Epithelial cell of esophagus (primary cell): ENCODE measurements at regions not wholly inside any gene's neighbourhood (a gene's known extent, or its start where the extent isn't known, plus 50 kb on each side); places are given as distances from the start of the nearest gene placed in this dataset.
A peak's percentile ranks its signal among the peaks of the same experiment; 100 is the strongest.

Experiments
- DNase-seq: peaks from one replicate; pipeline ENCODE4 v3.0.0; 2010; ENCODE audit warnings: low read depth
- H3K4me3 ChIP-seq: 2 replicates; pipeline ENCODE4 v1.5.1; 2011; ENCODE audit warnings: mild to moderate bottlenecking, low read length, control low read depth
- TF ChIP-seq, protein P1 (sequence below): IDR thresholded peaks from 2 replicates; pipeline ENCODE4 v1.5.1; 2011; ENCODE audit warnings: low read depth, mild to moderate bottlenecking, low read length, control low read depth, inconsistent platforms; ENCODE audit not compliant: insufficient read depth; ENCODE audit errors: missing control alignments

DNA sequence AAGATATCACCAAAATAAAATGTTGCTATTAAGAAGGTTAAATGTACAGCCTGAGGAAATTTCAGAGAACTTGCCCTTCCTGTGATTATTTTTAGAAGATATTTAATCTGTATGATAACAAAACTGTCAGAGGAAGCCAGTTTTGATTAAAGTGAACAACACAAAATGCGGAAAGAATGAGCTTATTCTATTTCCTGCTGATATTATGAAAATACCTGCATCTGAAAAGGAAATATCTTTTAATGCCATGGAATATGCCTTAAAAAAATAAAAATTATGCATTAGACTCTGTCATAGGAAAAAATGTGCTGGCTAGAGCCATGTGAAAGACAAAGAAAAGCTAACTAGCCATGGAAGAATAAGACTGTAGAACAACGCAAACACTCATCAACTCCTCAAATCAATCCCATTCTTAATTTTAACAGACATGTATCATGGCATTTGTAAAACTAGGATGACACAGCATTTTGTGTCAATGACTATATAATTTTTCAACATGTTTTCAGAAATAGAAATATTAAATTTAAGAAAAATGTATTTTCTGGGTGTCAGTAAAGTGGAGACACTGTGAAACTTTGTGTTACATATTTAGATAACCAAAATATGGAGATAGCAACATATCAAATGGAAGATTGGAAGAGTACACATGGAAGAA lies 1768.2 kb downstream of the SUCLG1 start:
- no peak for DNase-seq
- H3K4me3 ChIP-seq, result no peak overlapping the region
- TF ChIP-seq, protein P1, sequence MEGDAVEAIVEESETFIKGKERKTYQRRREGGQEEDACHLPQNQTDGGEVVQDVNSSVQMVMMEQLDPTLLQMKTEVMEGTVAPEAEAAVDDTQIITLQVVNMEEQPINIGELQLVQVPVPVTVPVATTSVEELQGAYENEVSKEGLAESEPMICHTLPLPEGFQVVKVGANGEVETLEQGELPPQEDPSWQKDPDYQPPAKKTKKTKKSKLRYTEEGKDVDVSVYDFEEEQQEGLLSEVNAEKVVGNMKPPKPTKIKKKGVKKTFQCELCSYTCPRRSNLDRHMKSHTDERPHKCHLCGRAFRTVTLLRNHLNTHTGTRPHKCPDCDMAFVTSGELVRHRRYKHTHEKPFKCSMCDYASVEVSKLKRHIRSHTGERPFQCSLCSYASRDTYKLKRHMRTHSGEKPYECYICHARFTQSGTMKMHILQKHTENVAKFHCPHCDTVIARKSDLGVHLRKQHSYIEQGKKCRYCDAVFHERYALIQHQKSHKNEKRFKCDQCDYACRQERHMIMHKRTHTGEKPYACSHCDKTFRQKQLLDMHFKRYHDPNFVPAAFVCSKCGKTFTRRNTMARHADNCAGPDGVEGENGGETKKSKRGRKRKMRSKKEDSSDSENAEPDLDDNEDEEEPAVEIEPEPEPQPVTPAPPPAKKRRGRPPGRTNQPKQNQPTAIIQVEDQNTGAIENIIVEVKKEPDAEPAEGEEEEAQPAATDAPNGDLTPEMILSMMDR, result no peak

DNA sequence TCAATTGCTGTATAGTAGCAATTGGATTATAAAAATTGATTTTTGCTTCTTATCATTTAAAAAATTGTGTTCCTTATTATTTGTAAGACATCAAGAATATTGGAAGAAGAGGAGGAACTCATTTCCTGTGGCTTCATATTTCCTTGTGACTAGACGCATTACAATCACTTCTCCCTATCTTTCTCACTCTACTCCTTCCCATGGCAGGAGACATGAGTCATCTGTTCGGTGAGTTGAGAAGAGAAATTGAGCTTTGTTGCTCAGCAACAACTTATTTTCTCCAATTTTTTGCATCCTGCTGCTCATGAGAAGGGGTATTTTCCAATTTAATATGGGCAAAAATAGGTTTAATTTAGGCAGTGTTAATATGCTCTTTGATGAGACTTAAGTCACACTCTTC lies 1783.9 kb downstream of the SUCLG1 start:
- peak; percentile 45 for DNase-seq
- H3K4me3 ChIP-seq, result no peak overlapping the region
- TF ChIP-seq, protein P1, result no peak

DNA sequence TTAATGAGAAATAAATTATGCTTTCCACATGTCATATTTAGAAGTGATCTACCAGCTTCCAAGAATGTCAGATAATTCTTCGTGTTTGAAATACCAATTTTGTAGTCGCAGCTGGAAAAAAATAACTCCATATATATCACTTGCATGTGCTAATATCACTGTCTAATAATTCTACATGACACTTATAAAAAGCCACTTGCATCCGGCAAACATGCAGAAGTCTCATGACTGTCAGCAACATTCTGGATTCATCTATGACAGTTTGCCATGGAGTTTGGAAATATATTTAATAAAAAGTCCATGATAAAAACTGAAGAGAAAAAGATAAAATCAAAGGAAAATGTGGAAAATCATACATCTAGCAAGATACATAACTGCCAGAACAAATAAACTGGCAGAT lies 1784.4 kb downstream of the SUCLG1 start:
- H3K4me3 ChIP-seq, result no peak overlapping the region
- TF ChIP-seq, protein P1, result no peak
- DNase-seq, result no peak

GRCh38 chr2:82667491-82667890 lies 1791.6 kb downstream of the SUCLG1 start:
- DNase-seq, result no peak
- H3K4me3 ChIP-seq, result no peak overlapping the region
- TF ChIP-seq, protein P1, result no peak

DNA sequence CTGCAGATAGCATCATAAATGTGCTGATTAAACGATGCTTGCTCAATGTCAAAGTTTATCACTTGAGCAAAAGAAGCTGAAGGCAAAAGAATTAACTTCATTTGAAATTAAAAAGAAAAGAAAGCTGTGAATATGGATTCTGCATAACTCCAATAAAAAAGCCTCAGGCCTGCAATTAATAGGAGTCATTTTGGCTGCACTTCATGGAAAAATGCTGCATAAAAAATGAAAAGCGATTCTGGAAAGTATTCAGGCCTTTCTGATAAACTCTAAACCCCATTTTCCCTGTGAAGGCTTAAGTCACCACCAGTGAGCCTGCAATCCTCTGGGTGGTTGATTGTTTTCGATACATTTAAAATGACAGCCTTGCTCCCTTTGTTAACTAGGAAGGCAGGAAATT lies 1793.4 kb downstream of the SUCLG1 start:
- TF ChIP-seq, protein P1, result no peak
- no peak overlapping the region for H3K4me3 ChIP-seq
- DNase-seq, result no peak

GRCh38 chr2:82657106-82657505 lies 1802.0 kb downstream of the SUCLG1 start:
- no peak for DNase-seq
- TF ChIP-seq, protein P1, result no peak
- no peak overlapping the region for H3K4me3 ChIP-seq

- no peak overlapping the region for H3K4me3 ChIP-seq
- TF ChIP-seq, protein P1, result no peak
- no peak for DNase-seq
These were observed 1802.7 kb downstream of the SUCLG1 start for GRCh38 chr2:82656420-82656819.
